ENCODE measurements at regions not wholly inside any gene's neighbourhood (a gene's known extent, or its start where the extent isn't known, plus 50 kb on each side); places are given as distances from the start of the nearest gene placed in this dataset.

DNA sequence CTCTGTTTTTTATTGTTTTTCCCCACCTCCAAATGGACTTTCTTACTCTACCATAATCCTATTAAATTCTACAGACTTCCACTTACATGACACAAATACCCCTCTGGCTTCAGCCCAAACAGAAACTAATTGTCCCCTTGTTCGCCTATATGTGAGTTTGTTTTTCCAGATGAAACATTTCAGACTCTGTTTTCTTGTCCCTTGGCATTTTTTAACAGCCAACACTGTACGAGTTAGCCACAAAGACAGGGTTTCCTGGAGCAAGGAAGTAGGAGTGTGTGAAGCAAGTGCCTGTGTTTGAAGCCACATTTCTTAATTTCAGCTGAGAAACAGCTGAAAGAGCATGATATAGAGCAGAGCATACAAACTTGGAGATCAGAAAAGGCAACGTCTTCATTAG lies 382.2 kb upstream of the CDH5 start:
- TF ChIP-seq HDGF (IDR thresholded peaks at IDR 0.05; ENCODE audit: borderline replicate concordance) = no peak
- TF ChIP-seq FOXK2 (IDR thresholded peaks at IDR 0.05) = no peak
- no peak for TF ChIP-seq NFRKB (IDR thresholded peaks at IDR 0.05)
- no peak for TF ChIP-seq BHLHE40 (IDR thresholded peaks at IDR 0.05; ENCODE audit: borderline replicate concordance)
- no peak for TF ChIP-seq SP1 (IDR thresholded peaks at IDR 0.05)
- TF ChIP-seq TARDBP (IDR thresholded peaks at IDR 0.05) = no peak
- TF ChIP-seq ELF4 (IDR thresholded peaks at IDR 0.05) = no peak
- no peak for TF ChIP-seq ZNF384 (IDR thresholded peaks at IDR 0.05)
- TF ChIP-seq ARNT (IDR thresholded peaks at IDR 0.05) = no peak
- TF ChIP-seq, protein P1, sequence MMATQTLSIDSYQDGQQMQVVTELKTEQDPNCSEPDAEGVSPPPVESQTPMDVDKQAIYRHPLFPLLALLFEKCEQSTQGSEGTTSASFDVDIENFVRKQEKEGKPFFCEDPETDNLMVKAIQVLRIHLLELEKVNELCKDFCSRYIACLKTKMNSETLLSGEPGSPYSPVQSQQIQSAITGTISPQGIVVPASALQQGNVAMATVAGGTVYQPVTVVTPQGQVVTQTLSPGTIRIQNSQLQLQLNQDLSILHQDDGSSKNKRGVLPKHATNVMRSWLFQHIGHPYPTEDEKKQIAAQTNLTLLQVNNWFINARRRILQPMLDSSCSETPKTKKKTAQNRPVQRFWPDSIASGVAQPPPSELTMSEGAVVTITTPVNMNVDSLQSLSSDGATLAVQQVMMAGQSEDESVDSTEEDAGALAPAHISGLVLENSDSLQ (IDR thresholded peaks at IDR 0.05) = no peak
- TF ChIP-seq CTBP1 (IDR thresholded peaks at IDR 0.05; ENCODE audit: borderline replicate concordance) = no peak
- TF ChIP-seq L3MBTL2 (conservative IDR thresholded peaks at IDR 0.05) = no peak
- TF ChIP-seq FOXA1 (IDR thresholded peaks at IDR 0.05) = no peak
- no peak for TF ChIP-seq FOXM1 (IDR thresholded peaks at IDR 0.05; ENCODE audit: borderline replicate concordance)
- TF ChIP-seq SUZ12 (IDR thresholded peaks at IDR 0.05) = no peak
- no peak for TF ChIP-seq LEF1 (IDR thresholded peaks at IDR 0.05; ENCODE audit: borderline replicate concordance)
- ChIA-PET POLR2A (no interaction called here), CTCF (no interaction called here)
- no peak for DNase-seq (ENCODE audit: extremely low spot score)

DNA sequence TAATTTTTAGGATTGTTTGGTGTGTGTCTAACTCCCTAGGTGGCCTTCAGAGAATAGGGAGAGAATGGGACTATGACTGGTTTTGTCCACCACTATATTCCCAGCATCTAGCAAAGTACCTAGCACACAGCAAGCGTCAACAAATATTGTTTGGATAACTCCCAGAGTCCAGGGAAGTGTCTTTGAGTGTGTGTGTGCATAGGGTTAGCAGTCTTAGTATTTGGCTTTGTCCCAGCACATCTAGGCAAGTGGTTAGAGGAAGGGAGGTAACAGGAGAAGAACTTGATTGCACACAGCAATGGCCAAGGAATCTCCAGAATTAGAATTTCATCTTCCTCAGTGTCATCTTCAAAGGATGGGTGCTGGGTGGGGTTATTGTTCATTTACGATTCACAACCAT lies 385.4 kb upstream of the CDH5 start:
- DNase-seq (ENCODE audit: extremely low spot score) = no peak
- ChIA-PET CTCF (no interaction called here), POLR2A (no interaction called here)
- TF ChIP-seq ELF4 (IDR thresholded peaks at IDR 0.05) (no peak), LEF1 (IDR thresholded peaks at IDR 0.05; ENCODE audit: borderline replicate concordance) (no peak), ARNT (IDR thresholded peaks at IDR 0.05) (no peak), CTBP1 (IDR thresholded peaks at IDR 0.05; ENCODE audit: borderline replicate concordance) (no peak), TARDBP (IDR thresholded peaks at IDR 0.05) (no peak), BHLHE40 (IDR thresholded peaks at IDR 0.05; ENCODE audit: borderline replicate concordance) (no peak)
- TF ChIP-seq, protein P1 (IDR thresholded peaks at IDR 0.05) = no peak

DNA sequence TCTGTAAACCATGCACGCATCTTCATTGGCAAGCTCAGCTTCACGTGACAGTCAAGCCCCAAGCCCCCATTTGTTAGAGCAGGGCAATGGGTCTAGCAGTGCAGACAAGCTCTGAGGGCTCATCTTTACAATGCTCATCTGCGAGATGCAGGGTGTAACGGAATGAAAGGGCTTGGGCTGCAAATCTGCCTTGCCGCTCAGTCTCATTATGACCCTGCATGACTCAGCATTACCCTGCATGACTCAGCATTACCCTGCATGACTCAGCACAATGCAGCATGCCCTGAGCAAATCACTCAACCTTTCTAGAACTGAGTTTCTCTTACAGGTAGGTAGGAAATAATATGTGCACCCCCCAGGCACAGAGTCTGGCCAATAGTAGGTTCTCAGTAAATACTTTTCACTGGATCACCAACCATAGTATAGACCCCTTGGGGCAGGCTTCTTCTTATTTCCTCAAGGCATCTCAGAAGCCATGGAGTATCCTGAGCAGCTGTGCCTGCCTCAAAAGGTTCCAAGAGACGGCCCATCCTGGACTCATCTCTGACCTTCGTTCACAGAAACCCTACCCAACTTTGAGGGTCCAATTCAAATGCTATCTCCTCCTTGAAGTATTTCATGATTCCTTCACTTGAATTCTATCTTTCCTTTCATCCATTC lies 391.3 kb upstream of the CDH5 start:
- POLR2A ChIA-PET = no interaction called here

DNA sequence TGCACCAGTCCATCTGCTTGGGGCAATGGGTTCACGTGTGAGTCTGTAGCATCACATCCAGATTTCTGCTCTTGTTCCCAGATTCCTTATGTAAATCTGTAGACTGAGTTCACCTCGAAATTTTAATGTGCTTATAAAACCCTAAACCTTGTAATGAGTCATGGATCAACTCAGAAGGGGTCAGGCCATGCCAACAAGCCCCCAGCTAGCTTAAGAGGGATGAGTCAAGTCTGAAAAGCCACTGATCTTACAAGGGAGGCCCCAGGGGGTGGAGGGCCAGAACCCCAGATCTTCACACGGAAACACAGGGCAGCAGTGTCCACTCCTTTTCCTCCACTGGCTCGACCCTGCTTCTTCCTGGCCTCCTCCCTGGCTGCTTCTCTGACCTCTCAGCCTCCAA lies 399.1 kb upstream of the CDH5 start:
- no peak for TF ChIP-seq ELF4 (IDR thresholded peaks at IDR 0.05)
- TF ChIP-seq LEF1 (IDR thresholded peaks at IDR 0.05; ENCODE audit: borderline replicate concordance) = no peak
- no peak for TF ChIP-seq FOXA1 (IDR thresholded peaks at IDR 0.05)
- no peak for TF ChIP-seq CTBP1 (IDR thresholded peaks at IDR 0.05; ENCODE audit: borderline replicate concordance)
- TF ChIP-seq FOXM1 (IDR thresholded peaks at IDR 0.05; ENCODE audit: borderline replicate concordance) = no peak
- TF ChIP-seq HDGF (IDR thresholded peaks at IDR 0.05; ENCODE audit: borderline replicate concordance) = no peak
- TF ChIP-seq NFRKB (IDR thresholded peaks at IDR 0.05) = no peak
- TF ChIP-seq SP1 (IDR thresholded peaks at IDR 0.05) = no peak
- TF ChIP-seq SUZ12 (IDR thresholded peaks at IDR 0.05) = no peak
- TF ChIP-seq BHLHE40 (IDR thresholded peaks at IDR 0.05; ENCODE audit: borderline replicate concordance) = no peak
- no peak for TF ChIP-seq ARNT (IDR thresholded peaks at IDR 0.05)
- TF ChIP-seq, protein P1 (IDR thresholded peaks at IDR 0.05) = no peak
- DNase-seq (ENCODE audit: extremely low spot score) = no peak
- ChIA-PET POLR2A (no interaction called here), CTCF (no interaction called here)

More for the DNA sequence above, 391.3 kb upstream of the CDH5 start:
- CTCF ChIA-PET = no interaction called here
- DNase-seq (ENCODE audit: extremely low spot score) = no peak
- TF ChIP-seq ARNT (IDR thresholded peaks at IDR 0.05) = no peak
- TF ChIP-seq, protein P1 (IDR thresholded peaks at IDR 0.05) = no peak
- TF ChIP-seq FOXA1 (IDR thresholded peaks at IDR 0.05) = no peak
- TF ChIP-seq CTBP1 (IDR thresholded peaks at IDR 0.05; ENCODE audit: borderline replicate concordance) = no peak
- no peak for TF ChIP-seq FOXK2 (IDR thresholded peaks at IDR 0.05)
- TF ChIP-seq ZNF384 (IDR thresholded peaks at IDR 0.05) = no peak
- TF ChIP-seq NFRKB (IDR thresholded peaks at IDR 0.05) = no peak
- no peak for TF ChIP-seq L3MBTL2 (conservative IDR thresholded peaks at IDR 0.05)
- no peak for TF ChIP-seq FOXM1 (IDR thresholded peaks at IDR 0.05; ENCODE audit: borderline replicate concordance)
- no peak for TF ChIP-seq BHLHE40 (IDR thresholded peaks at IDR 0.05; ENCODE audit: borderline replicate concordance)
- no peak for TF ChIP-seq ELF4 (IDR thresholded peaks at IDR 0.05)

DNA sequence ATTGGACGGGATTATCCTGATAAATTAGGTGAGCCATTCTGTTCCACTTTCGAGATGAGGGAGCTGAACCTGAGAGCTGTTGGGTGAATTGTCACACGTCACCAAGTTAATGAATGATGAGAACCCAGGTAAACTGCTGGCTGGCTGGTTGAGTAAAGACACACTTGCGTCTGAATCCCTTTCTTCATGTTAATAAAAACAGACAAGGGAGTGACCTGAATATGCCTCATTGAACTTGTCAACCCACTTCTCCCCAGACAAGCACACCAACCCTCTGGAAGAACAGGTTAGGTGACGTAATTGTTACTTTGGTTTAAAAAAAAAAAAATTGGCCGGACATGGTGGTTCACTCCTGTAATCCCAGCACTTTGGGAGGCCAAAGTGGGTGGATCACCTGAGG lies 400.9 kb upstream of the CDH5 start:
- CTCF ChIA-PET = no interaction called here
- DNase-seq (ENCODE audit: extremely low spot score) = no peak
- TF ChIP-seq BHLHE40 (IDR thresholded peaks at IDR 0.05; ENCODE audit: borderline replicate concordance) (no peak), FOXA1 (IDR thresholded peaks at IDR 0.05) (no peak), TARDBP (IDR thresholded peaks at IDR 0.05) (no peak), HDGF (IDR thresholded peaks at IDR 0.05; ENCODE audit: borderline replicate concordance) (no peak)
- POLR2A ChIA-PET = no interaction called here

DNA sequence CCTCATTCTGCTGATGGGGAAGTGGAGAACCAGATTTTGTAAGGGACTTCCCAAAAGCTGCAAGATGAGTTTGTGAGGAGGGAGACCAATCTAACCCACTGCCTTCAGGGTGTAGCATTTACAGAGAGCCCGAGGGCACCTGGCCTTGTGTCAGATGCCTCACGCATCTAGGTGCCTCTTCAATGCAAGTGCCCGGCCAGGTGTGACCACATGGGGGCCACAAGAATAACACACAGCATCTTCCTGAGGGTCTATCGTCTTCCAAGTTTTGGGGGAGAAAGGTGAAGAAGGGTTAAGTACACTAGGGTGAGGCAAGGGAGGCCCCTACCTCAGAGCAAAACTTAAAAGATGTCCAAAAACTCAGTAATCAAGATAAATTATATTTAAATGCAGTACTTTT lies 401.7 kb upstream of the CDH5 start:
- POLR2A ChIA-PET = no interaction called here
- CTCF ChIA-PET = no interaction called here

More for the DNA sequence above, 401.7 kb upstream of the CDH5 start:
- no peak for DNase-seq (ENCODE audit: extremely low spot score)
- TF ChIP-seq SUZ12 (IDR thresholded peaks at IDR 0.05) (no peak), ZNF384 (IDR thresholded peaks at IDR 0.05) (no peak), FOXK2 (IDR thresholded peaks at IDR 0.05) (no peak), ARNT (IDR thresholded peaks at IDR 0.05) (no peak), NFRKB (IDR thresholded peaks at IDR 0.05) (no peak), SP1 (IDR thresholded peaks at IDR 0.05) (no peak), L3MBTL2 (conservative IDR thresholded peaks at IDR 0.05) (no peak)
- TF ChIP-seq, protein P1 (IDR thresholded peaks at IDR 0.05) = no peak

Data from HEK293T (cell line).